ENCODE measurements at regions not wholly inside any gene's neighbourhood (a gene's known extent, or its start where the extent isn't known, plus 50 kb on each side); places are given as distances from the start of the nearest gene placed in this dataset.
A peak's percentile ranks its signal among the peaks of the same experiment; 100 is the strongest.

DNA sequence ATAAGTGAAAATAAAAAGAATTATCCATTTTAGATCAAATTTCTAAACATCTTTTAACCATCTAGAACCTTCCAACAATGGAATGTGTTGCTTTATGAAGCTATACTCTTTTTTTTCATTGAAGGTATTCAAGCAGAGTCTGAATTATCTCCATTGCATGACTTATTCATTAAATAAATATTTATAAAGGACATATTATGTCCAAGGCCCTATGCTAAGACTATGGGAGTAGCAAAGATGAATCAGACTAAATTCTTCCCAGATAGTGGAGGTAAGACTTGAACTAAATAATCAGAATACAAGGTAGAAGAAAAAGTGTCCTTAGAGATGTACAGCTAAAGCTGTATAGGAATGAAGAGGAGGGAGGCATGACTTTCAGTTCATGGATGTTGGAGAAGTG, 215.5 kb upstream of the RGMB start:
- no peaks in the 10 kb centered on the region for H3K36me3 ChIP-seq (ENCODE audit: control insufficient read depth in 1 of 2, insufficient read depth in 2 of 2, low read length in 1 of 2)
- H3K4me3 ChIP-seq (ENCODE audit: low read length in 2 of 2), result no peak overlapping the region
- no peak overlapping the region for H3K27ac ChIP-seq (ENCODE audit: low read depth in 1 of 2, low read length in 2 of 2)
- no peaks in the 10 kb centered on the region for H3K9me3 ChIP-seq (ENCODE audit: control insufficient read depth, low read length)
- ATAC-seq (ENCODE audit: low FRiP score) (no peak), DNase-seq (no peak)
- H3K27me3 ChIP-seq (ENCODE audit: control insufficient read depth in 1 of 2, insufficient read depth in 2 of 2, low read length in 1 of 2), result no peaks in the 10 kb centered on the region
- intact Hi-C loops (cut with DNase I), result no loop called here
- no peaks in the 10 kb centered on the region for H3K4me1 ChIP-seq (ENCODE audit: control insufficient read depth in 1 of 2, insufficient read depth in 2 of 2, low read length in 2 of 2)

DNA sequence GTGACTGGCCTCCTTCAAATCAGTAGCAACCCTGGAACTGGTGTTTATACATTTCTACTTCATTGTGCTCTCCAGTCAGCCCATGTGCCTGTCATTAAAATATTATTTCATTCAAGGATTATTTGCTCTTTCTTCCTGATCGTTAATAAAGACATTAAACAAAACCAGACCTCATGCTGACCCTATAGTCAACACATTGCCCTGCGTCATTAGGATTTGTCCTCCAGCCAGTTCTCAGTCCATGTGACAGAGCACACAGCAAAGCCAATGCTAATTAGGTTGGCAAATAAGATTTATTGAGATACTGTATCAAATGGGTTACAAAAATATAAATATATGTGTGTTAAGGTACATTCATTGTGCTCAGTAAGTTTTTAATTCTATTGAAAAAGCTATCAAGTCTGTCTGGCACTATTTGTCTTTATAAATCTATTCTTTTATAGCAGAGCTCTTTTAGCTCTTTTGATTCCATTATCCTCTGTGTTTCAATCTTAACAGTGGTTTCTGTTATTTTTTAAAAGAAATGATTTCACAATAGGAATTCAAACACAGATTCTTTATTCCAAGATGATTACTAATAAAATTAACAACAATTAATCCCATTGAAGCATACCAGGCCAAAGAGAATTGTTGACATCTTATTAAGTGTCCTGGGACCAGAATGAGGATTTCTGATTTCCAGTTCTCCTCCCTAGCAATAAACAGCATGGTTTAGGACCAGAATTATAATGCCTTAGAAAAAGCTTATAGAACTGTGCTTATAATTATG, 209.4 kb upstream of the RGMB start:
- no peaks in the 10 kb centered on the region for H3K27me3 ChIP-seq (ENCODE audit: control insufficient read depth in 1 of 2, insufficient read depth in 2 of 2, low read length in 1 of 2)
- no peak for ATAC-seq (ENCODE audit: low FRiP score)
- no peak for DNase-seq
- WGBS, 2 donors, result 30 to 39% methylated on average over 2 of the region's 2 CpGs
- H3K27ac ChIP-seq (ENCODE audit: low read depth in 1 of 2, low read length in 2 of 2), result no peak overlapping the region
- H3K4me3 ChIP-seq (ENCODE audit: low read length in 2 of 2), result no peak overlapping the region
- no peaks in the 10 kb centered on the region for H3K9me3 ChIP-seq (ENCODE audit: control insufficient read depth, low read length)
- H3K36me3 ChIP-seq (ENCODE audit: control insufficient read depth in 1 of 2, insufficient read depth in 2 of 2, low read length in 1 of 2), result no peaks in the 10 kb centered on the region
- intact Hi-C loops (cut with DNase I), result no loop called here
- no peaks in the 10 kb centered on the region for H3K4me1 ChIP-seq (ENCODE audit: control insufficient read depth in 1 of 2, insufficient read depth in 2 of 2, low read length in 2 of 2)

DNA sequence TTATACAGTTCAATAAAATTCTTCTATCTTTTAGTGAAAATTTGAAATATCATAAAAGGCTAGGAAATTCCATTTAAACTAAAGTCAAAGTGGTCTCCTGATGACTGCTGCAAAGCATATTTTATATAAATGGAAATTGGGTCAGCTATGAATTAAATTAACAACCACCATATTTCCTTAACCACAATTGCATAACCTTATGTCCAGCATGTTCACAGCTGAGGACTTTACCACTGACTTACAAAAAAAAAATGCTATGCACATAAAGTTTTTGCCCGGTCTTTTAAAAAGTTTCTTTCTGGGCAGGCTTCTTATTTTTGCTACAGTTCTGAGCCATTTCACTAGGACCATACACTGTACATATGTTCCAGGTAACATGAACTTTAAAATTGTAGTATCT, 208.6 kb upstream of the RGMB start:
- WGBS, 2 donors, result 63 to 72% methylated on average over 1 of the region's 1 CpG
- DNase-seq (no peak), ATAC-seq (ENCODE audit: low FRiP score) (no peak)
- Histone ChIP-seq H3K4me1 (ENCODE audit: control insufficient read depth in 1 of 2, insufficient read depth in 2 of 2, low read length in 2 of 2) (no peaks in the 10 kb centered on the region), H3K27ac (ENCODE audit: low read depth in 1 of 2, low read length in 2 of 2) (no peak overlapping the region), H3K4me3 (ENCODE audit: low read length in 2 of 2) (no peak overlapping the region), H3K27me3 (ENCODE audit: control insufficient read depth in 1 of 2, insufficient read depth in 2 of 2, low read length in 1 of 2) (no peaks in the 10 kb centered on the region), H3K9me3 (ENCODE audit: control insufficient read depth, low read length) (no peaks in the 10 kb centered on the region), H3K36me3 (ENCODE audit: control insufficient read depth in 1 of 2, insufficient read depth in 2 of 2, low read length in 1 of 2) (no peaks in the 10 kb centered on the region)
- intact Hi-C loops (cut with DNase I), result no loop called here

DNA sequence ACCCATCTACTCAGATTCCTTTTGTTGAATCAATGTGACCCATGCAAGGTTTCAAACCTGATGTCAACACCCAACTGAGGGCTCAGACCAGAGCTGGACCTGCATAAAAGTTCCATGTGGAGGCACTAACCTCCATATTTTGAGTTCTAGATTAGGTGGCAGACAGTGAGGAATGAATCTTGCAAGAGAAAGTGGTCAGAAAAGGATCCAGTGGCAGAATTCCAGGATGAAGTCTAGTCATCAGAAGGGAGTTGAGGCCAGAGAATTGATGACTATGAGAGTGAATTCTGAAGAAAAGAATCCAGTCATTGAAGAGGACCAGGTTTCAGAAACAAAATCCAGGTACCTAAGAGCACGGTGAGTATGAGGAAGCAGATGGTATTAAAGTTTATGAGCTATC, 205.1 kb upstream of the RGMB start:
- H3K27ac ChIP-seq (ENCODE audit: low read depth in 1 of 2, low read length in 2 of 2), result no peak overlapping the region
- no peaks in the 10 kb centered on the region for H3K4me1 ChIP-seq (ENCODE audit: control insufficient read depth in 1 of 2, insufficient read depth in 2 of 2, low read length in 2 of 2)
- H3K9me3 ChIP-seq (ENCODE audit: control insufficient read depth, low read length), result no peaks in the 10 kb centered on the region
- ATAC-seq (ENCODE audit: low FRiP score) (no peak), DNase-seq (no peak)
- 84 to 89% methylated on average over 1 of the region's 1 CpG for WGBS, 2 donors
- intact Hi-C loops (cut with DNase I), result no loop called here
- no peaks in the 10 kb centered on the region for H3K36me3 ChIP-seq (ENCODE audit: control insufficient read depth in 1 of 2, insufficient read depth in 2 of 2, low read length in 1 of 2)
- no peaks in the 10 kb centered on the region for H3K27me3 ChIP-seq (ENCODE audit: control insufficient read depth in 1 of 2, insufficient read depth in 2 of 2, low read length in 1 of 2)
- no peak overlapping the region for H3K4me3 ChIP-seq (ENCODE audit: low read length in 2 of 2)

DNA sequence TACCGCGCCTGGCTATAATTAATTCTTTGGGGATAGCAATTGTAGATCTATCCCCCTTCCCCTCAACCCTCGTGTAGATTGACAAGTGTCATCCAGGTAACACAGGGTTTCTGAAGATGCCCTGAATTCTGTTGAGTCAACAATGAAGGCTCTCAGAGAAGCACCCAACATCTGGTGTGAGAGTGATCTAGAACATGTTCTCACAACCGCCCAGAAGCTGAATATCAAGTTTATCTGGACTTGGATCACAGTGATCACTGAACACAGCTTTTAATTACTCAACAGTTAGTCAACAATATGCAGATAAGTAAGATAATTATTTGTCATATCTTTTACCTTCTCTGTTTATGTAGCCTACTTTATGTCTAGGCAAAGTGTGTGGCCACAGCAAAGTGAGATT, 204.2 kb upstream of the RGMB start:
- ATAC-seq (ENCODE audit: low FRiP score) (no peak), DNase-seq (no peak)
- Histone ChIP-seq H3K27me3 (ENCODE audit: control insufficient read depth in 1 of 2, insufficient read depth in 2 of 2, low read length in 1 of 2) (no peaks in the 10 kb centered on the region), H3K27ac (ENCODE audit: low read depth in 1 of 2, low read length in 2 of 2) (no peak overlapping the region), H3K4me3 (ENCODE audit: low read length in 2 of 2) (no peak overlapping the region), H3K4me1 (ENCODE audit: control insufficient read depth in 1 of 2, insufficient read depth in 2 of 2, low read length in 2 of 2) (no peaks in the 10 kb centered on the region), H3K9me3 (ENCODE audit: control insufficient read depth, low read length) (no peaks in the 10 kb centered on the region), H3K36me3 (ENCODE audit: control insufficient read depth in 1 of 2, insufficient read depth in 2 of 2, low read length in 1 of 2) (no peaks in the 10 kb centered on the region)
- intact Hi-C loops (cut with DNase I), result no loop called here
- 83 to 88% methylated on average over 4 of the region's 4 CpGs for WGBS, 2 donors

DNA sequence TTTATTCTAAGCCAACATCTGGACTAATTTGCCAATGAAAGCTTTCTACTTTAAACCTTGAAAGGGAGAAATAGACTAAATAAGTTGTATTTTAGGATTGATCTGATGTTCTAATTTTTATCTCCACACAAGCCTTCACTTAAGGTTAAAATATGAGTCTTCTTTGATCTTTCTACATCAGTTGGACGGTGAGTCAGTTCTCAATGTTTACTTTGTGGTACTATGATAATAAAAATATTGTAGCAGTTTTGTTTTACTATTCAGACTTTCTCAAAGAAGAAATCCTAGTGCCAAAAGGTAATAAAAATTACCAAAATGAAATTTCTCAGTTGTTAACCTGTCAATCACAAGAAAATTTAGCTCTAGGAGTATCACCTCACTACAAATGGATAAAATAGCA, 203.5 kb upstream of the RGMB start:
- no peaks in the 10 kb centered on the region for H3K36me3 ChIP-seq (ENCODE audit: control insufficient read depth in 1 of 2, insufficient read depth in 2 of 2, low read length in 1 of 2)
- DNase-seq, result no peak
- 0 to 2% methylated on average over 1 of the region's 1 CpG for WGBS, 2 donors

DNA sequence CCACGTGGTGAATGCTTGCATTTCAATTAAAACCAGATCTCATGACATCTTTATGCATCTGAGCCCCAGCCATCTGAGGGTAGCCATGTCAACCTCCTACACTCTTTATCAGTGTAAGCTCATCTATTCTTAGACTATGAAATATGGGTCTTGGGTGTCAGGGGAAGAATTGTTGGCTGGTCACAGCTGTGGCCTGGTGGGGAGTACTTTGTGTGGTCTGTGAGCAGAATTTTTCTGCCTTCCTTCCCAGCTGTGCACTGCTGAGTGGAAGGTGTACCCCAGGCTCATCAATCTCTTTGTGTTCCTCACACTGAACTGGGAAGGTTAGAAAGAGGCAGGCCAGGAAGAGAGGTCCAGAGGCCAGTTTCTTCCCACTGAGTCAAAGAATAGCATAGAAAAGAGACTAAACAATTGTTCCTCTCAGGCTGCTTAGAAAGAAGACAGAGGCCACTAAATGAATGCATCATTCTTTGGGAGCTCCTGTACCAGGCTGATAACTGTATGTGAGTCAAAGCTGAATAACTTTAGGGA, 202.7 kb upstream of the RGMB start:
- no peaks in the 10 kb centered on the region for H3K36me3 ChIP-seq (ENCODE audit: control insufficient read depth in 1 of 2, insufficient read depth in 2 of 2, low read length in 1 of 2)
- H3K4me3 ChIP-seq (ENCODE audit: low read length in 2 of 2), result no peak overlapping the region
- DNase-seq, result no peak
- H3K4me1 ChIP-seq (ENCODE audit: control insufficient read depth in 1 of 2, insufficient read depth in 2 of 2, low read length in 2 of 2), result no peaks in the 10 kb centered on the region
- H3K27ac ChIP-seq (ENCODE audit: low read depth in 1 of 2, low read length in 2 of 2), result no peak overlapping the region
- intact Hi-C loops (cut with DNase I), result no loop called here
- no peaks in the 10 kb centered on the region for H3K27me3 ChIP-seq (ENCODE audit: control insufficient read depth in 1 of 2, insufficient read depth in 2 of 2, low read length in 1 of 2)
- no peak for ATAC-seq (ENCODE audit: low FRiP score)
- H3K9me3 ChIP-seq (ENCODE audit: control insufficient read depth, low read length), result no peaks in the 10 kb centered on the region
- 4 to 8% methylated on average over 1 of the region's 1 CpG for WGBS, 2 donors

More for the DNA sequence above, 203.5 kb upstream of the RGMB start:
- intact Hi-C loops (cut with DNase I), result no loop called here
- Histone ChIP-seq H3K4me3 (ENCODE audit: low read length in 2 of 2) (no peak overlapping the region), H3K27me3 (ENCODE audit: control insufficient read depth in 1 of 2, insufficient read depth in 2 of 2, low read length in 1 of 2) (no peaks in the 10 kb centered on the region), H3K9me3 (ENCODE audit: control insufficient read depth, low read length) (no peaks in the 10 kb centered on the region), H3K4me1 (ENCODE audit: control insufficient read depth in 1 of 2, insufficient read depth in 2 of 2, low read length in 2 of 2) (no peaks in the 10 kb centered on the region), H3K27ac (ENCODE audit: low read depth in 1 of 2, low read length in 2 of 2) (no peak overlapping the region)
- no peak for ATAC-seq (ENCODE audit: low FRiP score)

DNA sequence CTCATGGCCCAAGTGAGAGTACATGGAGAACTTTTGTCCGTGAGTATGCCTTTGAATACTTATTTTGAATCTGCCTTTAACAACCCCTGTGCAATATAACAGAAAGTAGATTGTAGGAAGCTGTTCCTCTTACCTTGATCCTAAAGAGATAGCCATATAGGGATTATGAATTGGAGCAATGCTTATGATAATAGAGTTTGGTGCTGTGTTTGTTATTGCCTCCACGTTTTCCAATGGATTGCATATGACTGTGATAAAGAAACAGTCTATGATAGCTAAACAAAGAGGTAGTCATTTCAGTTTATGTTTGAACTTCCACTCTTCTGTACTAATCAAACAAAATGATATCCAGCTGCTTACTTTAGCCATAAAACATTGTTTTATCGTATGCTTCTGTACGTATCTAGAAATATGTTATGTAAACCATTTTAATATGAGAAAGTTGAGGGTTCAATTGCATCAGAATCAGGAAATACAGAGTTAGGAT, 199.6 kb upstream of the RGMB start:
- Histone ChIP-seq H3K4me3 (ENCODE audit: low read length in 2 of 2) (no peak overlapping the region), H3K9me3 (ENCODE audit: control insufficient read depth, low read length) (peaks cover 1% of the 10 kb centered on the region), H3K4me1 (ENCODE audit: control insufficient read depth in 1 of 2, insufficient read depth in 2 of 2, low read length in 2 of 2) (no peaks in the 10 kb centered on the region), H3K36me3 (ENCODE audit: control insufficient read depth in 1 of 2, insufficient read depth in 2 of 2, low read length in 1 of 2) (no peaks in the 10 kb centered on the region), H3K27ac (ENCODE audit: low read depth in 1 of 2, low read length in 2 of 2) (no peak overlapping the region), H3K27me3 (ENCODE audit: control insufficient read depth in 1 of 2, insufficient read depth in 2 of 2, low read length in 1 of 2) (no peaks in the 10 kb centered on the region)
- intact Hi-C loops (cut with DNase I), result no loop called here
- WGBS, 2 donors, result 70 to 71% methylated on average over 4 of the region's 4 CpGs
- ATAC-seq (ENCODE audit: low FRiP score) (no peak), DNase-seq (no peak)

DNA sequence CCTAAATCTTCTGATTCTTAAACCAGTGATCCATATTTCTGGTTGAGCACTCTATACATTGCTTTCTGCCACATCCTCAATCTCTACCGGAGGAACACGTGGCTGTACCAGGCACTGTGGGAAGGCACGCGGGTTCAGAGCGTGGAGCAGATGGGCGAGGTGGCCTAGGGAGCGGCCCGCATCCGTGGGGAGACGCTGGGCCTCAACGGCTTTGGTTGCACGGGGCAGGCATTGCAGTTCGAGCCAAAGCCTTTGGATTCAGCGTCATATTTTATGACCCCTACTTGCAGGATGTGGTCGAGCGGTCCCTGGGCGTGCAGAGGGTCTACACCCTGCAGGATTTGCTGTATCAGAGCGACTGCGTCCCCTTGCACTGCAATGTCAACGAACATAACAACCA, 197.2 kb upstream of the RGMB start:
- Histone ChIP-seq H3K27me3 (ENCODE audit: control insufficient read depth in 1 of 2, insufficient read depth in 2 of 2, low read length in 1 of 2) (no peaks in the 10 kb centered on the region), H3K4me3 (ENCODE audit: low read length in 2 of 2) (no peak overlapping the region), H3K36me3 (ENCODE audit: control insufficient read depth in 1 of 2, insufficient read depth in 2 of 2, low read length in 1 of 2) (no peaks in the 10 kb centered on the region), H3K9me3 (ENCODE audit: control insufficient read depth, low read length) (peaks cover 1% of the 10 kb centered on the region), H3K27ac (ENCODE audit: low read depth in 1 of 2, low read length in 2 of 2) (no peak overlapping the region), H3K4me1 (ENCODE audit: control insufficient read depth in 1 of 2, insufficient read depth in 2 of 2, low read length in 2 of 2) (no peaks in the 10 kb centered on the region)
- WGBS, 2 donors, result 89 to 93% methylated on average over 20 of the region's 20 CpGs
- ATAC-seq (ENCODE audit: low FRiP score) (no peak), DNase-seq (peak in 1 of 2 donors; percentile 62)
- intact Hi-C loops (cut with DNase I), result no loop called here

Measured in aorta (tissue), 5 donors.